GM18499 (cell line): ENCODE measurements at regions not wholly inside any gene's neighbourhood (a gene's known extent, or its start where the extent isn't known, plus 50 kb on each side); places are given as distances from the start of the nearest gene placed in this dataset.
"Not testable (repeated sequence)": the region's sequence is repeated elsewhere in the genome, so short reads cannot be mapped to it uniquely, and the experiment has no call there.

ENCODE experiments used
- ATAC-seq: cut with Tn5 transposase; IDR thresholded peaks from one replicate; pipeline ENCODE4 v1.9.1; 2021; ENCODE audit warnings: moderate number of reproducible peaks; ENCODE audit not compliant: insufficient read depth, unreplicated experiment

- not testable (repeated sequence) for ATAC-seq
Measured at GRCh38 chr12:9543341-9543740, 64.4 kb downstream of the KLRB1 start.

- ATAC-seq: not testable (repeated sequence)
Measured at GRCh38 chr12:9542827-9543226, 64.9 kb downstream of the KLRB1 start.

- not testable (repeated sequence) for ATAC-seq
Measured at GRCh38 chr12:9515925-9516324, 91.8 kb downstream of the KLRB1 start.

- ATAC-seq: not testable (repeated sequence)
Measured at GRCh38 chr12:9512695-9513094, 95.0 kb downstream of the KLRB1 start.

GRCh38 chr12:9510392-9511011 is 97.2 kb downstream of the KLRB1 start:
- not testable (repeated sequence) for ATAC-seq

- no peak for ATAC-seq
Measured at GRCh38 chr12:9509464-9510161, 98.1 kb downstream of the KLRB1 start.

- ATAC-seq: no peak
Measured at GRCh38 chr12:9506746-9507145, 101.0 kb downstream of the KLRB1 start.

GRCh38 chr12:9503384-9503783 is 104.3 kb downstream of the KLRB1 start:
- not testable (repeated sequence) for ATAC-seq

- ATAC-seq: not testable (repeated sequence)
Measured at GRCh38 chr12:9502845-9503244, 104.9 kb downstream of the KLRB1 start.

GRCh38 chr12:9493325-9493724 is 114.4 kb downstream of the KLRB1 start:
- ATAC-seq: not testable (repeated sequence)

GRCh38 chr12:9481289-9481688 is 126.4 kb downstream of the KLRB1 start:
- ATAC-seq: not testable (repeated sequence)

- not testable (repeated sequence) for ATAC-seq
Measured at GRCh38 chr12:9474197-9474596, 133.5 kb downstream of the KLRB1 start.

- ATAC-seq: not testable (repeated sequence)
Measured at GRCh38 chr12:9473638-9474037, 134.1 kb downstream of the KLRB1 start.

- not testable (repeated sequence) for ATAC-seq
Measured at GRCh38 chr12:9471501-9471900, 136.2 kb downstream of the KLRB1 start.

GRCh38 chr12:9470367-9470766 is 137.3 kb downstream of the KLRB1 start:
- not testable (repeated sequence) for ATAC-seq

GRCh38 chr12:9469956-9470355 is 137.8 kb downstream of the KLRB1 start:
- not testable (repeated sequence) for ATAC-seq

- ATAC-seq: not testable (repeated sequence)
Measured at GRCh38 chr12:9469463-9469862, 138.3 kb downstream of the KLRB1 start.

- not testable (repeated sequence) for ATAC-seq
Measured at GRCh38 chr12:9468998-9469397, 138.7 kb downstream of the KLRB1 start.

GRCh38 chr12:9468144-9468543 is 139.6 kb downstream of the KLRB1 start:
- ATAC-seq: not testable (repeated sequence)

GRCh38 chr12:9464408-9464807 is 143.3 kb downstream of the KLRB1 start:
- no peak for ATAC-seq

GRCh38 chr12:9455516-9455915 is 152.2 kb downstream of the KLRB1 start:
- not testable (repeated sequence) for ATAC-seq

GRCh38 chr12:9454021-9454420 is 153.7 kb downstream of the KLRB1 start:
- not testable (repeated sequence) for ATAC-seq
